GM18502 (cell line): ENCODE measurements at regions not wholly inside any gene's neighbourhood (a gene's known extent, or its start where the extent isn't known, plus 50 kb on each side); places are given as distances from the start of the nearest gene placed in this dataset.

Source experiments
- ATAC-seq: cut with Tn5 transposase; IDR thresholded peaks from one replicate; pipeline ENCODE4 v1.9.1; 2021; ENCODE audit warnings: mild to moderate bottlenecking; ENCODE audit not compliant: unreplicated experiment, poor library complexity

DNA sequence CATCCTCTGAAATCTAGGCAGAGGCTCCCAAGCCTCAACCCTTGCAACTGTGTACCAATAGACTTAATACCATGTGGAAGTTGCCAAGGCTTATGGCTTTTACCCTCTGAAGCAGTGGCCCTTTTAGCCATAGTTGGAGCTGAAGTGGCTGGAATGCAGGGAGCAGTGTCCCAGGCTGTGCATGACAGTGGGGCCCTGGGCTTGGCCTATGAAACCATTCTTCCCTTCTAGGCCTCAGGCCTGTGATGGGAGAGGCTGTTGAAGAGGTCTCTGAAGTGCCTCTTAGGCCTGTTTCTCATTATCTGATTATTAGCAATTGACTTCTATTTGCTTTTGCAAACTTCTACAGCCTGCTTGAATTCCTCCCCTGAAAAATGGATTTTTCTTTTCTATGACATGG lies 612.7 kb upstream of the ZWINT start:
- ATAC-seq: no peak

DNA sequence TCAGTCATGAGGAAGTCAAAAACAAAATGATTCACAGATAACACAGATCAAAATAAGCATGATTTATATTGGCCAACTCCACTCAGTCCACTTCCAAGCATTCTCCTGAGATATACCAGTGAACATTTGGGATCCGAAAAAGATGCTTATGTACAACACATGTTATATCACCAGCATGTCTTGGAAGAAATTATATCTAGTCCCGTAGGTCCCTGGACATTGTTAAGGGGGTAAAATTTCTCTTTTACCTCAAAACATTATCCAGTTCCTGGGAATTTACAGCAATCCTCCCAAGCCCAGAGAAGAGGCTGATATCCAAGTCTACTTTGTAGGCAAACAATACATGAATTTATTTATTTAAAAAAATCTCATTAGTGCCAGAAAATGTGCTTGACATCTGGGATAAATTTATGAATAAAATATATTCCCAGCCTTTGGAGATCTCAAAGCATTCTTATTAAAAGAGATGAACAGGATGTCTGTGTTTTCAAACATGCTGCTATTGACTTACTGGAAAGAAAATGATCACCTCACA lies 582.2 kb upstream of the ZWINT start:
- no peak for ATAC-seq

DNA sequence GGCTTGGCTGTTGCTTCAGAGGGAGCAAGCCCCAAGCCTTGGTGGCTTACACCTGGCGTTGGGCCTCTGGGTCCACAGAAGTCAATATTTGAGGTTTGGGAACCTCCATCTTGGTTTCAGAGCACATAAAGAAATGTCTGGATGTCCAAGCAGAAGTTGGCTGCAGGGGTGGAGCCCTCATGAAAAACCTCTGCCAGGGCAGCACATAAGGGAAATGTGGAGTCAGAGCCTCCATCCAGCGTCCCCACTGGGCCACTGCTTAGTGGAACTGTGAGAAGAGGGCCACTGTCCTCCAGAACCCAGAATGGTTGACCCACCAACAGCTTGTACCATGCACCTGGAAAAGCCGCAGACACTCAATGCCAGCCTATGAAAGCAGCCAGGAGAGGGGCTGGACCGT lies 573.5 kb upstream of the ZWINT start:
- ATAC-seq: no peak

DNA sequence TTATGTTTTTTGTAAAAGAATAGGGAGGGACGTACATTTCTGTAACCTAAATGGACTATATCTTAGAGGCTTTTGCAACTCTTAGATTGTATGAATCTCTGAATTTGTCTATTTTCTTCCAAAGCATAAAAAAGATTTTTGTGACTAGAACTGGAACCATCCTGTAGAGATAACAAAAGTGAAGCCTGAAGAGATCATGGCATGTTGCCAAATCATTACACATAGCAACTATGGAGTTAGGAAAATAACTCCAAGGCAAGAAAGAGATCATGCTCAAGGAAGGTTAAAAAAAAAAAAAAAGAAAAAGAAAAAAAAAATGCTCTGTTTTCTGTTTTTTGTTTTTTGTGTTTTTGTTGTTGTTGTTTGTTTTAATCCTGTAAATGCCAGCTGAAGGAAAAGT lies 567.7 kb upstream of the ZWINT start:
- ATAC-seq: no peak

DNA sequence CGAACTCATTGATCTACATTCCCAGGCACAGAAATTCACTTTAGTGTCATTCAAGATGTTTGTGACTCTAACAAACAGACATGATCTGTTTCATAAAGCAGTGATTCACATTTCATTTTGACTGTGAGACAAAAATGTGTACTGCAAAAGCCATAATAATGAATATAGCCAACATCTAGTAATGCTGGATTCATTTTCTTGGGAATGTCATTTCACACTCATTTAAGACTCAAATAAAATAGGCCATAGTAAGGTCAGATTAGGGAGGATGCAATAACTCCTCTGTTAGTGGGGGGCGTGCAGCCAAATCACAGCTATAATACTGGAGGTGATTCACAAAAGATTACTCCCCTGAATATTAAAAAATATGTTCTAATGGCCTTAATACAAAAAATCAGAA lies 566.6 kb upstream of the ZWINT start:
- ATAC-seq: no peak

DNA sequence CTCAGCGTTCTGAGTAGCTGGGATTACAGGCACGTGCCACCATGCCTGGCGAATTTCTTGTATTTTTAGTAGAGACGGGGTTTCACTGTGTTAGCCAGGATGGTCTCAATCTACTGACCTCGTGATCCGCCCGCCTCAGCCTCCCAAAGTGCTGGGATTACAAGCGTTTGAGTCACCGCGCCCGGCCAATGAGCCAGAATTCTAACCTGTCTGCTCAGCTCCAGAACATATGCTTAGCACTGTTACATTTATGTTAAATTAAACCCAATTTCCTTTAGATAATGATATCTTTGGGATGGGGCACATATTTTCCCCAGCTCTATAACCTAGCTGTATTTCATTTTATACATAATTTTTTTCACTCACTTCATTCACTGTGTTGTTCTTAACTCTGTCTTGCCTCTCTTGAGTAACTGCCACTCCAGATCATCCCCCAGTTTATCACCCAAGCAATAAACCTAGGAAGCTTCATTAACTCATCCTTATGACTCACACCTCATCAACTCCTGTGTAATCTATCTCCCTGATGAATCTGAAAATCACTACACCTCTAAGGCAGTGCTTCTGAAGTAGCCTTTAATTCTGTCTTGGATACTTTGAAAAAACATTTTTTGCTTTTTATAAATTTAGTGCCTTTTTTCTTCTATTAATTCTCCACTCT lies 559.7 kb upstream of the ZWINT start:
- ATAC-seq: no peak

DNA sequence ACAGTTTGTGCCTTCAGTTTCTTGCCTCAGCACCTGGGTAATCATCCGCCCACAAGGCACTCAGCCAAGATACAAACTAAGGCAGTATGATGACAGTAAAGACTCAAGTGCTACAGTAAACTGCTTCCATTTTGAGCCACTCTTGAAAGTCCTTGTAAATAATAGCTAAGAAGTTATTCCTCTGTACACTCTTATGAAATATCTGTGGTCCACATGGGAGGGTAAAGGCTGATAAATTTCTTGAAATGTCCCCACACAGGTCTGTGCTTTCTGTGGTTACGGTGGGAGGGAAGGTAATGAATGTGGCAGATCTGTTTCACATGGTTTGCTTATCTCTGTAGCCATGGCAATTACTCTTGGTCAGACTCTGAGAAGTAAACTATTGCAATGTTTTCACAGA lies 551.0 kb upstream of the ZWINT start:
- no peak for ATAC-seq

DNA sequence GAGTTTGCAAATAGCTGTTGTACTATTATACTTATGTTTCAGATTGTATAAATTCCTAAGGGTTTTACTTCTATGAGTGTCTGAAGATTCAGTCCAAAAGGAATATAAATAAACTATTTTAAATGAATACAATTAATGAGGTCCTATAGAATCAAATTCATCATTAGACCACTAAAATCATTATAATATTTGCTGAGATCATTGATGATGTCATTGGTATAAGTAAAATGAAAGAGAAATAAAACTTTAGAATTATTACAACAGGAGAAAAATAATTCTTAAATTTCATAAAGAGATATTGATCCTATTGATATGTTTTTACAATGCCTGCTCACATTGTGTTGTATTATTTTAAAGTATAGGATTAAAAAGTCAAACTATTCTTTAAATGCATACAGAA lies 544.0 kb upstream of the ZWINT start:
- ATAC-seq: no peak

DNA sequence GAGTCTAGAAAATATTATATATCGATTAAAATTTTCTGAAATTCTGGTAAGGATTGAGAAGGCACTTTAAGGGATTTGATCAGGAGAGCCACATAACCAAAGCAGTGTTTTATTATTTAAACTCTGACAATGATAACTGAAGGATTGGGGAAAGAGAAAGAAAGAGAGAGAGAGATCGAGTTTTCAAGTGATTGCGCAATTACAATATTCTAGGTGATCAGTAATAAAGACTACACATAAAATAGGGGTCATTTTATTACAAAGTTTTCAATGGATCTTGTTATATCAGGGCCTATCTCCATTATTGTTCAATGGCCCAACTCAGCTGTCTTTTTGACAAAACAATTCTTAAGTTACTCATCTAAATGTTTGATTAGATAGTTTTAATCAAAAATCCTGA lies 541.5 kb upstream of the ZWINT start:
- ATAC-seq: no peak

DNA sequence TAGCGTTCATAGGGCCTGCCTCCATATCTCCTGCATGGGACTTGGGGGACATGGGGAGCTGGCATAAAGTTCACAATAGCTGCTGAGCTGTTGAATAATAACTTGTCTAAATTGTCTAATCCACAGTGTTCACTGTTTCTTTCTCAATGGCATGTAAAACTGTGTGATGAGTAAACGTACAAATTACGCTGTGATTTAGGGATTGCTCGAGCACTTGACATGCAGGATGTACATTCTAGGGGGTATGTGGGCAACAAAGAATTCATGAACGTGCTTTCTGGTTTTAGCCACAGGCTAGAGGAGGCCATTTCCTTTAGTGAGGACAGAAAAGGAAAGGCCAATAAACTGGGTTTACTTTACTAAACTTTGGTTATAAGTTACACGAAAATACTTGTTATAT lies 534.2 kb upstream of the ZWINT start:
- ATAC-seq: no peak

DNA sequence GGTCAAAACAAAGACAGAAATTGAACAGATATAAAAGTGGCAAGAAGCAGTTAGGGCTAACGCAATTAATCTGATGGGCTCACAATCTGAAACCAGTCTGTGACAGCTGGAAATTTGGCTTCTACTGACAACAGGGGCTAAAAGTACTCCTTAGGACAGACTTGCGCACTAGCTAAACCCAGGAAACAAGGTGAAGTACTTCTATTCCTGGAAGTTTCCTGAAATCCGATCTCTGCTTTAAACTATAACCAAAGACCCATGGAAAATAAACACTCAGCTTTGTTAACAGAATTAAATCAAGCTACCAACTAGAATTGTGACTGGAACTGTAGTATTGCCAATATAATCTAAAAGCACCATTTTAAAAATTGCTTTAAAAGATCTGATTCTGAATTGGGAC lies 520.2 kb upstream of the ZWINT start:
- no peak for ATAC-seq

DNA sequence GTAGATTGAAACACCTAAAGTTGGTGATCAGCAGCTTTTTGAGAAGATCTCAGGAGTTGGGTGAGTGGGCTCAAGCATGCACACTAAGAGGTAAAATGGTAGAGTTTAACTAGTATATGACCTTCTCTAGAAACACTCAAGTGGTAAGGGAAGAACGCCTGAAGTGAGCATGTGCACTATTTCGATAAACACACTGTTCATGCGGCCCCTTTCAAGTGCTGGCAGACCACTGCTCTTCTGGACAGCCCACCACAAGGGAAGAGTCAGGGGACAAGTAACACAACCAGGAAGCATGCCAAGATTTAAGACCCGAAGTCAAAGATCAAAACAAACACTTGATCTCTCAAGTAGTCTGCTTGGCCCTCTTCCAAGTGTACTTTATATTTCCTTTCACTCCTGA lies 519.5 kb upstream of the ZWINT start:
- ATAC-seq: no peak

DNA sequence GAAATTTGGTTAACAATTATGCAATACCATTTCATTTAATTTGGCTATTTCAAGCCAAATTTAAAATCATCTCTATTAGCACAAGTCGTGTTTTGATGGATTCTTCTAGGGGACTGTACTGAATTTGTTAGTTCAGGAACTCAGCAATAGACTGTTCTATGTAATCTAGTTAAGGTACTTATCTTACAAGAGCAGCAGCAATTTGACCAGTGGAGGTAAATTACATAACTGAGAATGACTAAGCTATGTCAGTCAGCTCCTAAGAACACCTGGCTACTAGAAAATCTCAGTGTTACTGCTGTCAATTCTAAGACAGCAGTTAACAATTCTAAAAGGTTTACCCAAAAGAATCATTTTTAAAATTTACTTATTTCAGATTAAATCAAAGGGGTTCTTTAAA lies 513.9 kb upstream of the ZWINT start:
- no peak for ATAC-seq

DNA sequence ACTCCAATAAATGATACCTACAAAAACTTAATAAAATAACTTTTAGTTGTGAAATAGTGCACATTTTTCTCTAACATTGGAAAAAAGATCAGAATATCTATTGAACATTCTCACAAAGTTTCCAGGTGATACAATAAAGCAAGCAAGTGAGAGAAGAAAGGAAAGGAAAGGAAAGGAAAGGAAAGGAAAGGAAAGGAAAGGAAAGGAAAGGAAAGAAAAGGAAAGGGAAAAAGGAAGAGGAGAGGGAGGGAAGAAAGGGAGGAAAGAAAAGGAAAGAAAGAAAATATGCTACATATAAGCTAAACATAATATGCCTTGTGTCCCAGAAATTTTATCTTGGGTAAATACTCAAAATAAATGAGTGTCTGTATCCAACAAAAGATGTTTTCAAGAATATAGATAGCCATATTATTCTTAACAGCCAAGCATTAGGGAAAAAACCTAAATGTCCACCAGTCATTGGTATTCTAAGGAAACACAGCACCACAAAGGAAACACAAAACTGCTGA lies 510.2 kb upstream of the ZWINT start:
- no peak for ATAC-seq

DNA sequence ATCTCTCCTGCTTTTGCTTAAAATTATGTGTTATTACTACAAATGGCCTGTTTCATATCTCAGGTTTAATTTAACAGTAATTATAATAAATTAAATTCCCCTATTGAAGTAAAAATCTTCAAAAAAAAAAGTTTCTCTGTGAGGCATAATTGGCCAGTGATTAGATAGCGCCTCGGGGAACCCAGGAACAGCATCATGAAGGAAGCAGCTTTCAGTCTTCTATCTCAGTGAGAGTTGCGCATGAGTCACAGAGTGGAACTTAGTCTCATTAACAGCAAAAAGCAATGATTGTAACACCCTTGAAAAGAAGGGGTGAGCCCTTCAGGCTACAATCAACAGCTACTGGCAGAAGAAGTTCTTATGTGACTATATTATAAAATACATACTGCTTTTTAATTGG lies 506.2 kb upstream of the ZWINT start:
- no peak for ATAC-seq

DNA sequence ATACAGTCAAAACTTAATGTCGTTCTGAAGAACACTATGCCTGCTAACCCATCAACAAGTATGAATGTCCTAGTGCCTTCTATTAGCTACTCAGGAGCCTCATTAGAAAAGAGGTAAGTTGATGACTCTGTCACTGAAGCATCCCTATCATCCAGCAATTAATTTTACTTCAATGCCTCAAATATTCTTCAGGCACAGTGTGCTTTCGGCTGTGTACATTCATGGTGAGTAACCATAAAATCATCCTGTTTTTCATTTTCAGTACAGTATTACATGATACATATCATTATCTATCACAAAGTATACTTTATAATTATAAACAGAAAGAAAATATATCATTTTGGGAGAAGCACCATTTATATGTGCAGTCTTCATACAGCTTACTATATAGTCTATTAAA lies 495.5 kb upstream of the ZWINT start:
- no peak for ATAC-seq

DNA sequence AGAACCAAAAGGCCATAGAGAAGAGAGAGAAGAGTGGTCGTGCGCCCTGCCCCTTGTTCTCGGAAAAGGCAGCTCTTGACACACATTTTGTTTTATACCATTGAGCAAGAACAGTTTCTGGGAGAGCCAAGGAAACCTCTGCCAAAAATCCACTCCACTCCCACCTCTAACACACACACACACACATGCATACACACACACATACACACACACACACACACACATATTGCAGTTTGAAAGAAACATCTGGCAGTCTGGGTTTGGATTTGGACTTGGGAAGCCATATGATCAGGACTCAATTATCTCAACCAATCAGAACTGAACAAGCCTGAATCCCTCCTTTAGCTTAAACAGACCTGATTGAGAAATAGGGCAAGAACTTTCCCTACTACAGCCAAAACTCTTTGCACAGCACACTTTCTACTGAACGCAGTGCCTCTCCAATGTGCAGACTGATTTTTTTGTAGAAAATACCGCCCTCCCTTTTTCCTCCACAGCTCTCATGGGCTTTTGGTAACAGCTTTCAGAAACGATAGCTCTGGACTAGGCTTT lies 484.0 kb upstream of the ZWINT start:
- no peak for ATAC-seq

DNA sequence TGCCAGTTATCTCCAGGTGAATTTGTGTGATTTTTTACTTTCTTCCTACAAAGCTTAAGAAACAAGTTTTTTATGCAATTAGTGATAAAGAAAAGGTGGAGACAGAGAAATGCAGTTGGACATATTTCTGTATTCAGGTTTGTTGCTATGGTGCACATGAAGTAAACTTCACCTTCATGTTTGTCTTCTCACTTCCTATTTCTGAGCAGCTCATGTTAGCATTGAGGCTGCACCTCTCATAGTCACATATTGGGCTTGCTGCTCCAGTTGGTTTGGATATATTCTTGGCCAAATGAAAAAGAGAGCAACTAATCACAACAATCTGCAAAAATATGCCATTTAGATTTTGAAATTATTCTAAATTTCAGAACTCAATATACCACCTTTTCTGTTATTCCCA lies 475.6 kb upstream of the ZWINT start:
- ATAC-seq: no peak

DNA sequence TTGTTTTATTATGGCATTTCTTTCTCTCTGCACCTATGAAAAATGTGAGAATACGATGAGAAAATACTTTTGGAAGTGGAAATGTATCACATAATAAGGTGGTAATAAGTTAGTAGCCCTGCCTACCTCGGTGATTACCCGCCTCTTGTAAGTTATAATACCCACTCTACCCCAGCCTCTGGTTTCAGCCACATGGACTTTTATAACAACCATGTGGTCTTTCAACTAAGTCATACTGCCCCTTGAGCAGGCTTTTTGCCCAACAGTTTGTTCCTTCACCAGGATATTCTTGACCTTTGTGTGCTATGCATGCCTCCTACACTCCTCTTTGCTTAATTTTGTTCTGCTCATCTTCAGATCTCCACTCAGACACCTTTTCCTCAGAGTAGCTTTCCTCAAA lies 470.6 kb upstream of the ZWINT start:
- ATAC-seq: no peak

DNA sequence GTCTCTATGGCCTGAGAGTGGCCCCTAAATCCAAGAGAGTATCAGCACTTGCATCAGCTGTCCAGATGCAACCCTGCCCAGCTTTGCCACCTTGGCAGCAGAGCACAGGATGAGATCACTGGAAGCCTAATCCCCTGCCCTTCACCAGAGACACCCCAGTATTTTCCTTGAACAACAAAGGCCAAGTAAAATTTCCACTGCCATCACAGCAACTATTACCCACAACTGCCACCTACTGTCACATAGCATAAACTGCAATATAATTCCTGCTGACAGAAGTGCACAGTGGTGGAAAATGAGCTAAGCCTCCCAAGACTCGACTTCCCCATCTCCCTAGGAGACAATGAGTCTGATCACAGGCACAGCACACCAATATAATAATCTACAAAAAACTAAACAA lies 462.8 kb upstream of the ZWINT start:
- peak; percentile 83 for ATAC-seq

DNA sequence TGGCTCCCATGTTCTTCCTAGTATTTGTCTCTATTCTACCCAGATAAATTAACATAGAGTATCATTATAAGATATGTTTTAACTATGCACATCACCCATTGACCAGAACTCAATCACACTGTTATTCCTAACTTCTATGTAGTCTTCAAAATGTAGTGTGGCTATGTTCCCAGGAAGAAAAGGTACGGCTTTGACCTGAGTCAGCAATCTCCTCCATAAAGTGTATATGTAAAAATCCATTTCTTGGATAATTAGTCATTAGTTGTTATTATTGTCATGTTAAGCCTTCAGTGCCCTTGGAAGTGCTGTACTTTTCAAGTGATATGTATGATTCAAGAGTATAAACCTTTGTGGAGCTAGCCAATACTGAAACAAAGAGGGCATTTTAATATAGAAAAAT lies 444.0 kb upstream of the ZWINT start:
- no peak for ATAC-seq

DNA sequence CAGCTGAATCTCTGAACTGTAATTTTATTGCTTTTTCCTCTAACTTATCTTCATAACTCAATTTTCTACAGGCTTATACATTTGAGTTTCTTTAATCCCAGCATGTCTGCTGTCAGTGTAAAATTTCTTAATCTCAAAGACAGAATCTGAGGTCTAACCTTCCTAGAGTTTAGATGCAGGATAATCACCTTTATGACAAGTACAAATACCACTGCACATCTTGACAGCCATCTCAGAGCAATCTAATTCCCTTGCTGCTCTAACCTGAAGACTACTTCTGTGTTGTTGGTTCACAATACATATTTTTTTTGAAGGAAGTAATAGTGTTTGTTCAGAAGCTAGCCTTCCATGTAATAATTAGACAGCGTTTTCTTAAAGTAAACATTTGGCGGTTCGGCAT lies 424.2 kb upstream of the ZWINT start:
- ATAC-seq: no peak
